ENCODE measurements at regions not wholly inside any gene's neighbourhood (a gene's known extent, or its start where the extent isn't known, plus 50 kb on each side); places are given as distances from the start of the nearest gene placed in this dataset.

GRCh38 chr16:86978445-86979030 is 338.7 kb downstream of the C16orf95 start:
- no peak for TF ChIP-seq CTCF (IDR thresholded peaks at IDR 0.05; ENCODE audit: low read depth, low read length)
- TF ChIP-seq EZH2phosphoT487 (IDR thresholded peaks at IDR 0.05; ENCODE audit: low read depth), result no peak
